Stomach (tissue), 8 donors: ENCODE measurements at regions not wholly inside any gene's neighbourhood (a gene's known extent, or its start where the extent isn't known, plus 50 kb on each side); places are given as distances from the start of the nearest gene placed in this dataset.

ENCODE experiments used
- DNase-seq, 2 donors: peaks; one replicate each; pipeline versions ENCODE4 v3.0.0 to v3.0.0-alpha.2; 2013 to 2019
- H3K27ac ChIP-seq, 5 donors: fragments of 200-600 bp in 4 of 5; sonication (generic) in 4 of 5; one replicate each; pipeline ENCODE4 v1.5.1; 2013 to 2019; ENCODE audit warnings: mild to moderate bottlenecking in 1 of 5, moderate library complexity in 1 of 5
- H3K27me3 ChIP-seq, 3 donors: fragments of 200-600 bp; sonication (generic); one replicate each; pipeline ENCODE4 v1.5.1; 2017 to 2019; ENCODE audit warnings: mixed run types in 1 of 3
- H3K36me3 ChIP-seq, 4 donors: fragments of 200-600 bp; sonication (generic); 1 replicate in 3 of 4; 2 replicates in 1 of 4; pipeline ENCODE4 v1.5.1; 2016 to 2019
- H3K4me1 ChIP-seq, 4 donors: fragments of 200-600 bp; sonication (generic); one replicate each; pipeline ENCODE4 v1.5.1; 2016 to 2019
- H3K4me3 ChIP-seq, 4 donors: fragments of 200-600 bp; sonication (generic) in 3 of 4; one replicate each; pipeline ENCODE4 v1.5.1; 2016 to 2019; ENCODE audit warnings: mild to moderate bottlenecking in 1 of 4
- H3K9me3 ChIP-seq, 4 donors: fragments of 200-600 bp; sonication (generic); one replicate each; pipeline ENCODE4 v1.5.1; 2016 to 2019
- EP300 ChIP-seq: sonication (generic); formaldehyde crosslinking; IDR thresholded peaks from one replicate; pipeline ENCODE4 v1.6.1; 2017; ENCODE audit warnings: antibody characterized with exemption
- POLR2A ChIP-seq, 4 donors: fragments of 450-650 bp; IDR thresholded peaks; one replicate each; pipeline ENCODE4 v1.6.1; 2016; ENCODE audit warnings: antibody characterized with exemption in 4 of 4, control low read depth in 2 of 4, mild to moderate bottlenecking in 1 of 4, moderate library complexity in 1 of 4
- POLR2AphosphoS5 ChIP-seq, 3 donors: sonication (generic); formaldehyde crosslinking; IDR thresholded peaks; one replicate each; pipeline ENCODE4 v1.6.1; 2016; ENCODE audit warnings: antibody characterized with exemption in 3 of 3
- WGBS, 5 donors: extraction: QIAGEN DNeasy Blood & Tissue Kit in 3 of 5; methylation state at CpG; one replicate each; pipeline versions ENCODE4 v1.1.5 to v1.1.7; 2013 to 2018; 5-methylcytosine and 5-hydroxymethylcytosine counted together
- intact Hi-C: fragments of 100-400 bp; cut with DNase I; formaldehyde crosslinking; loops from one replicate; pipeline ENCODE4 v1.15.1; 2023; ENCODE audit warnings: low total_unique reads
- TF ChIP-seq, protein P1 (sequence below), 7 experiments: fragments of 450-650 bp in 4 of 7; fragments of 200-600 bp in 3 of 7; sonication (generic) in 3 of 7; IDR thresholded peaks; one replicate each; pipeline ENCODE4 v1.5.1; 2016 to 2019; ENCODE audit warnings: antibody characterized with exemption in 7 of 7, control low read depth in 2 of 7, mild to moderate bottlenecking in 1 of 7
- donor health status: healthy with polysubstance abuse.
- donor health status: Bipolar disorder and iron deficiency.
- donor health status: healthy.

DNA sequence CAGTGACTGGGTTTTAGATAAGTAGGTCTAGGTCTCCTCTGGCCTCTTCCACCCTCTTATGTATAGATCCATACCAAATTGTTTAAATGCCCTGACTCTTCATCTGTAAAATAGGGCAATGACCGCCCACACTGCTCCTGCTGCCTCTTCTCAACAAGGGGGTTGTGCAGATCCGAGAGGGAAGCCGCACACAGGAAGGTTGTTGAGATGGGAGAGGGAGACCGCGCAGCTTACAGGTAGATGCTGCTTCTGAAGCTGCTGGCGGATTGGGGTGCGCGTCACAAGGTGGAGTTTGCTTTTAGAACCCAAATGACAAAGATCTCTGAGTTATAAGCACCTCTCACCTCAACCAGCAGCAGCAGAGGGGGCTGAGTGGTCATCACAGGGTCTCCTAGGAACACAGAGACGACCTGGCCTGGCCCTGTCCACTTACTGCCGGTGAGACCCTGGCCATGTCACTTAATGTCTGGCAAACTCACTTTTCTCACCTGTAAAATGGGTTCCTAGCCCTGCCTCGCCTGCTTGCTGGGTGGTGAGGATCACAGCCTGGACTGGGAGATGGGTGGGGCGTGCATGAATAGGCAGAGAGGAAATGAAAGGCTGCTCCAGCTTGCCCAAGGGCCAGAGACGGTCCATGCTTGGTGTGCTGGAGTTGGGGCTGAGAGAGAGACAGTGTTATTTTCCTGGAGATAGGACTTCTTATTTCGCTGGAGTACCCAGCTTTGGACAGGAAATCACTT lies 251.3 kb downstream of the EIPR1 start:
- H3K27me3 ChIP-seq = peaks cover 0 to 13% (median 0%) of the 10 kb centered on the region in 3 donors
- intact Hi-C loops = no loop called here
- no peak overlapping the region for H3K4me3 ChIP-seq
- no peak overlapping the region for H3K27ac ChIP-seq
- no peaks in the 10 kb centered on the region for H3K4me1 ChIP-seq
- DNase-seq = no peak
- WGBS, 5 donors = 82 to 89% (median 88%) methylated on average over 14 of the region's 14 CpGs
- H3K9me3 ChIP-seq = no peaks in the 10 kb centered on the region
- TF ChIP-seq EP300 (no peak), POLR2AphosphoS5 (IDR thresholded peaks at IDR 0.05) (no peak), POLR2A (IDR thresholded peaks at IDR 0.05) (no peak)
- TF ChIP-seq, protein P1, sequence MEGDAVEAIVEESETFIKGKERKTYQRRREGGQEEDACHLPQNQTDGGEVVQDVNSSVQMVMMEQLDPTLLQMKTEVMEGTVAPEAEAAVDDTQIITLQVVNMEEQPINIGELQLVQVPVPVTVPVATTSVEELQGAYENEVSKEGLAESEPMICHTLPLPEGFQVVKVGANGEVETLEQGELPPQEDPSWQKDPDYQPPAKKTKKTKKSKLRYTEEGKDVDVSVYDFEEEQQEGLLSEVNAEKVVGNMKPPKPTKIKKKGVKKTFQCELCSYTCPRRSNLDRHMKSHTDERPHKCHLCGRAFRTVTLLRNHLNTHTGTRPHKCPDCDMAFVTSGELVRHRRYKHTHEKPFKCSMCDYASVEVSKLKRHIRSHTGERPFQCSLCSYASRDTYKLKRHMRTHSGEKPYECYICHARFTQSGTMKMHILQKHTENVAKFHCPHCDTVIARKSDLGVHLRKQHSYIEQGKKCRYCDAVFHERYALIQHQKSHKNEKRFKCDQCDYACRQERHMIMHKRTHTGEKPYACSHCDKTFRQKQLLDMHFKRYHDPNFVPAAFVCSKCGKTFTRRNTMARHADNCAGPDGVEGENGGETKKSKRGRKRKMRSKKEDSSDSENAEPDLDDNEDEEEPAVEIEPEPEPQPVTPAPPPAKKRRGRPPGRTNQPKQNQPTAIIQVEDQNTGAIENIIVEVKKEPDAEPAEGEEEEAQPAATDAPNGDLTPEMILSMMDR (IDR thresholded peaks at IDR 0.05) = no peak
- no peaks in the 10 kb centered on the region for H3K36me3 ChIP-seq

DNA sequence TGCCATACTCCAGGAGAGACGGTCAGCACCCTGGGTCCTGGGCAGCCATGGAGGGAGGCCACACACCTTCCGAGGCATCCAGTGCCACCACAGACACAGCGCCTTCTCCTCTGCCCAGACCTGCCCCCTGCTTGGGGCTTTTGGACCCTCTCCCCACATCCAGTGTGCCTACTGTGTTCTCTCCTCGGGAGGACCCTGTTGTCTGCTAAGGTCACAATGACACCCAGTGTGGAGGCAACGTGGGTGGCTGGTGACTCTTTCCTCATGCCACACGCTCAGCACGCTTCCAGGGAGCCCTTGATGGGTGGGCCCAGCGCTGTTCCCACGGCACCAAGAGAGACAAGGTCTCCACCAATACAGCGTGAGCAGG lies 251.9 kb downstream of the EIPR1 start:
- H3K27ac ChIP-seq = no peak overlapping the region
- no peak overlapping the region for H3K4me3 ChIP-seq
- no peaks in the 10 kb centered on the region for H3K4me1 ChIP-seq
- 78 to 88% (median 85%) methylated on average over 9 to 10 of the region's 10 CpGs for WGBS, 5 donors
- intact Hi-C loops = no loop called here
- peaks cover 0 to 7% (median 0%) of the 10 kb centered on the region in 3 donors for H3K27me3 ChIP-seq
- no peaks in the 10 kb centered on the region for H3K36me3 ChIP-seq
- TF ChIP-seq, protein P1 (IDR thresholded peaks at IDR 0.05) = no peak
- no peak for TF ChIP-seq POLR2A (IDR thresholded peaks at IDR 0.05)
- no peak for TF ChIP-seq EP300
- no peak for TF ChIP-seq POLR2AphosphoS5 (IDR thresholded peaks at IDR 0.05)
- DNase-seq = no peak
- H3K9me3 ChIP-seq = no peaks in the 10 kb centered on the region

DNA sequence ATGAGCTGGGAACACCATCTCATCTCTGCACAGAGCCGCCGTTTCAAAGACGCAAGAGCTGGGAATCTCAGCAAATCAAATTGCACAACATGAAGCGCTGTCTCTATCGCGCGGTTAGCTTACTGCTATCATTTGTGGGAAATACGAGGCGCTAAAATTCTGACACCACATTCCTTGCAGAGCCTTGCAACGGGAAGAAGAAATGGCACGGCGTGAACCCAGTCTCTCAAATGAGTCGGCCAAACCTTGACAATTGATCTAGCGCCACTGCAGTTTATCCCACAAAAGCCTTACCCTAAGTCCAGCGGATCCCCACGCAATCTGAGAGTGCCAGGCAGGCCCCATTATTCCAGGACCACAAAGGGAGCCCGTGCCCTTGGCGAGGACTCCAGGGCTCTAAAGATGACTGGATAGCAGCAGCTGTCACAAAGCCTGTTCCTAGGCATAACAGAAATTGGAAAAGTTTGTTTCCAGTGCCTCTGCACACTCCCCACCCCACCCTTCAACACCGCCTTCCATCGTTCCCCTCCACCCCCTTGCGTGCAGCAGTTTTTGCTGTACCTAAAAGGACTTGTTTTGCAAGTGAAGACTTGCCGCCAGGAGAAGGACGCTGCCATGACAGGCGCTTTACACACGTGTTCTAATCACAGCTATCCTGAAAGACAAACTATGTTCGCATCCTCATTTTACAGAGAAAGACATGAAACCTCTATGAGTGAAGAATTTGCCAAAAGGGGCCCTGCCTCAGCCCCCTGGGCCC lies 252.4 kb downstream of the EIPR1 start:
- Histone ChIP-seq H3K27ac (no peak overlapping the region), H3K36me3 (no peaks in the 10 kb centered on the region), H3K4me3 (no peak overlapping the region), H3K9me3 (no peaks in the 10 kb centered on the region), H3K27me3 (peaks cover 0 to 2% (median 0%) of the 10 kb centered on the region in 3 donors), H3K4me1 (no peaks in the 10 kb centered on the region)
- intact Hi-C loops = no loop called here
- no peak for TF ChIP-seq POLR2A (IDR thresholded peaks at IDR 0.05)
- TF ChIP-seq POLR2AphosphoS5 (IDR thresholded peaks at IDR 0.05) = no peak
- TF ChIP-seq, protein P1 (IDR thresholded peaks at IDR 0.05) = no peak
- TF ChIP-seq EP300 = no peak
- no peak for DNase-seq
- WGBS, 5 donors = 81 to 88% (median 86%) methylated on average over 24 to 26 of the region's 26 CpGs

DNA sequence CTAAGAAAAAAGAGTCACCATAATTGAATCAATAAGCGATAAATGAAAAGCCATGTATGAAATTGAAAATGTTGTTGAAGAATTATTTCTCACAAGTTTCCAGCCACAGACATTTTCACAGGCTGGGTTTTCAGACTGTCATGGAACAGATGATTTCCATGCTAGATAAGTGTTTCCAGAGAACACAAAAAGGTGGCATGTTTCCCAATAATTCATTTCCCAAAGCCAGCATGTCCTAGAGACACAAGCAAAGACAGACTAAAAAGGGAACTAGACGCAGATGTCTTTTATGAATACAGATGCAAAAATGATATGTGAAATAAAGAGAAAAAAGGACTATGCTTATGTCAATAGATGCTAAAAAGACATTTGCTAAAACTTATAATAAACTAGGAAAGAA lies 255.1 kb downstream of the EIPR1 start:
- Histone ChIP-seq H3K27ac (no peak overlapping the region), H3K36me3 (no peaks in the 10 kb centered on the region), H3K4me1 (no peaks in the 10 kb centered on the region), H3K27me3 (no peaks in the 10 kb centered on the region), H3K9me3 (no peaks in the 10 kb centered on the region), H3K4me3 (no peak overlapping the region)
- TF ChIP-seq, protein P1 (IDR thresholded peaks at IDR 0.05) = no peak
- TF ChIP-seq POLR2AphosphoS5 (IDR thresholded peaks at IDR 0.05) (no peak), POLR2A (IDR thresholded peaks at IDR 0.05) (no peak), EP300 (no peak)
- intact Hi-C loops = no loop called here
- WGBS, 5 donors = 78 to 97% (median 92%) methylated on average over 2 of the region's 2 CpGs
- DNase-seq = no peak
